NB4 (cell line): ENCODE measurements at regions not wholly inside any gene's neighbourhood (a gene's known extent, or its start where the extent isn't known, plus 50 kb on each side); places are given as distances from the start of the nearest gene placed in this dataset.

Experiments
- CTCF ChIP-seq: IDR thresholded peaks from one replicate; pipeline ENCODE4 v1.5.1; 2012; ENCODE audit warnings: low read depth, low read length
- POLR2A ChIP-seq: IDR thresholded peaks from 2 replicates; pipeline ENCODE4 v1.6.1; 2011; ENCODE audit warnings: mild to moderate bottlenecking; ENCODE audit not compliant: insufficient read length; ENCODE audit errors: extremely low read depth

GRCh38 chr11:23112390-23112789 lies 252.1 kb upstream of the CCDC179 start:
- TF ChIP-seq CTCF (no peak), POLR2A (no peak)
